Stromal cell of bone marrow (primary cell): ENCODE measurements at regions not wholly inside any gene's neighbourhood (a gene's known extent, or its start where the extent isn't known, plus 50 kb on each side); places are given as distances from the start of the nearest gene placed in this dataset.
"Not testable (repeated sequence)": the region's sequence is repeated elsewhere in the genome, so short reads cannot be mapped to it uniquely, and the experiment has no call there.

Experiments
- DNase-seq: peaks from one replicate; pipeline ENCODE4 v3.0.0-alpha.2; 2012; ENCODE audit warnings: low read depth

DNA sequence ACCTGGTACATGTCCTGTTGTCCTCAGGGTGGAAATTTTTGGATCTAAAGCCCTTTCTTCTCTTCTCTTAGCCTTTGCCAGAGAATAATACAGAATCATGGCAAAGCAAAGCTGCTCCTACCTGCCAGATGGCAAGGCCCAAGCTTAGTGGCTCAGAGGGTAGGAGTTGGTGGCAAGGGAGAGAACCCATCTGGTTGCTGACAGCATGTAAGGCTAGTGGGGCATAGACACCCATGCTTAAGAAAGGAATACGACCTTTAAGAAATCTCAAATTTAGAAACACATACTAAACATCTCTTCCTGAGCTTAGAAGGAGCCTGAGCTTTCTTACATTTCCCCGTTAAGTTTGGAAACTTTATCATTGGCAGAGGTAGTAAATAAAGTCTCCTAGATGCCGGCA is 395.0 kb upstream of the SOX9 start:
- no peak for DNase-seq

GRCh38 chr17:71726341-71726740 is 394.5 kb upstream of the SOX9 start:
- DNase-seq = no peak

DNA sequence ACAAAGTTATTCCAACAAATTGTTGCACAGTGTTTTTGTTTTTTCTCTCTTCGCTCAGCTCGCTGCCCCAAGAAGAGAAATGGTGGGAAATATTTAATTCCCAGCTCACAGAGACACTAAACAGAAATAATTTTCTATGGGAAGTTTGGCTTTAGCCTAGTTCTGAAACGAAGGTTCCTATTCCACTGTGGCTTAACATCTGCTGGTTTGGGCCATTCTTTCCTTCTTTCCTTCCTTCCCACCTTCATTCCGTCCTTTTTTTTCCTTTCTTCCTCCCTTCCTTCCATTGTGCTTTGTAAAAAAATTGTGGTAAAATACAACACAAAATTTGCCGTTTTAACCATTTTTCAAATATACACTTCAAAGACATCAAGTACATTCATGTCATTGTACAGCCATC is 393.5 kb upstream of the SOX9 start:
- no peak for DNase-seq

- DNase-seq = no peak
Observed at GRCh38 chr17:71727723-71728122, 393.1 kb upstream of the SOX9 start.

DNA sequence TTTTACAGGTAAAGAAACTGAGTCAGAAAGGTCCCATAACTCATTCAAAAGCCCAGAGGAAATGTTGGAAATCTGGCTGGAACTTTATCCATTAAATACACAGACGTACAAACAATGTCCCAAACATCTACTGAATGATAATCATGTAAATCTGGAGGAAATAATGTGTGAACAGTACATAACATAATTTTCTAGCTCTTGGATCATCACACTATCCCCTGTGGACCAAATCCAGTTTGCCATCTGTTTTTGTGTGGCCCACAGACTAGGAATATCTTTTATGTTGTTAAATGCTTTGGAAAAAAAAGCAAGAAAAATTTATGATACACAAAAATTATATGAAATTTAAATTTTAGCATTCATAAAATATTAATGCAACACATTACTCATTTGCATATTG is 389.9 kb upstream of the SOX9 start:
- no peak for DNase-seq

DNA sequence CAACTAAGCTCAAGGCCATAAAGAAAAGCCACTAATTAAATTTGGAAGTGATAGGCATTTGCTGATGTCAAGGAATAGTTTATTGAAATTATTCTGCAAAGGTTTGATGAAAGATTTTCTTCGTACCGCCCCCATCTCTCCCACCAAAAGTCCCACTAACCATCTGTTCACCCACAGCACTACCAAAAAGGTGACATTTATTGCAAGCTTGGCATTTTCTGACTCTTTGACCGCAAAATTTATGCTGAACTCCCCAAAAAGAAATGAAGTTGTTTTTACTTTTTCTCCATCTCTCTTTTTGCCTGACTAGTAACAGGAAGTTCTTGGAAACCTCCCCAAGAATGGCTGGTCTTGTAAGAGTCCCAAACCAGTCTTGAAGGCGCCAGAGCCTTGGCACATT is 384.9 kb upstream of the SOX9 start:
- no peak for DNase-seq

DNA sequence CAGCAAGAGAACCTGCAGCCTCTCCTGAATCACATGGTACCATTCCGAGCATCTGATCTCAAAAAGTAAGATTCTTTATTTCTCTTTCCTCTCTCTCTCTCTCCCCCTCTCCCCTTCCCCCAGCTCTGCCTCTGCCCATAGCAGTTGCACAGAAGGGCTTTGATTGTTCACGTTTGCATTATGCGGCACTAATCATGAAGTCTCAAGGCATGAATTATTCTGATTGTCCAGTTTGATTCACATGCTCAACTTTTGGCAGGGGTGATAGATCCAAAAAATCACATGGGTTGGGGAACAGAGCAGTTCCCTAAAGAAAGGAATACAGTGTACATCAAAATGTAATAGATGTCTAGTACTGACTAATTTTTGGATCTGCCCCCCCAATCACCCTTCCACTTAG is 380.0 kb upstream of the SOX9 start:
- no peak for DNase-seq

DNA sequence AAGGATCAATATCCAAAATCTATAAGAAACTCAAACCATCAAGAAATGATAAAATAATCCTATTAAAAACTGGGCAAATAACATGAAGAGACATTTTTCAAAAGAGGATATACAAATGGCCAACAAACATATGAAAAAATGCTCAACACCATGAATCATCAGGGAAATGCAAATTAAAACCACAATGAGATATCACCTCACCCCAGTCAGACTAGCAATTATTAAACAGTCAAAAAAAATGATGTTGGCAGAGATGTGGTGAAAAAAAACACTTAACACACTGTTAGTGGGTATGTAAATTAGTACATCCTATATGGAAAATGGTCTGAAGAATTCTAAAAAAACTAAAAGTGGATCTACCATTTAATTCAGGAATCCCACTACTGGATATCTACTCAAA is 379.0 kb upstream of the SOX9 start:
- DNase-seq = no peak

DNA sequence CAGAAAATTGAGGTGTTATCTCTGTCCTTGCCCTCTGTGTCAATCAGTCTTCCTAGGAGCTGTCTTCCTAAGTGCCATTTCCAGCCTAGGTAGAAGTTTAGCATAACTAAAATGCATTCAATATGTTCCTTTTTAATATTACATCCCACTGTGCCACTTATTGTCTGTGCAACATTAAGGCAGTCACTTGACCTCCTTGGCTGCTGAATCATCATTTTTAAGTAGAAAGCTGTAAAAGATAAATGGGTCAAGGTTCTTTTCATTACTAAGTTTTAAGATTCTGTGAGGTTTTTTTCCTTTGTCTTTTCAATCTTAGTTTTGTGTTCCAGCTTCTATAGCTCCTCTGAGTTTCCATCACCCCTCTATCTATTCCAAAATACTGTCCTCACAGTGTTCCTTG is 371.9 kb upstream of the SOX9 start:
- no peak for DNase-seq

DNA sequence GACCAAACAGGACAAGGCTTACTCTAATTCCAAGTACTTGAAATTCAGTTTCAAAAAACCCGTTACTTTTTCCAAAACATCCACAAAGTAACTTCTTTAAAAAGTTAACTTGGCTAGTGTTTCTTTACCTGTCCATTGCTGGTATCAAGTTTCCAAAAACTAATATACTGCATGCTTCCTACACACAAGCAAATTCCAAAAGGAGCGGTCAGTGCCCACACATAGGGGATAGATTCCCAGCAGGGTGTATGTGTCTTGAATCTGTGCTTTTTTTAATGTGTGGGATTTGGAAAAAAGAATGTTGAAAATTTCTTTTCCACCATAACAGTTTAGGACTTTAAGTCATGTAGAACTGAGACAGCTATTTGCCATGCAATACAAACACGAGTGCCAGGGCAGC is 367.8 kb upstream of the SOX9 start:
- no peak for DNase-seq

DNA sequence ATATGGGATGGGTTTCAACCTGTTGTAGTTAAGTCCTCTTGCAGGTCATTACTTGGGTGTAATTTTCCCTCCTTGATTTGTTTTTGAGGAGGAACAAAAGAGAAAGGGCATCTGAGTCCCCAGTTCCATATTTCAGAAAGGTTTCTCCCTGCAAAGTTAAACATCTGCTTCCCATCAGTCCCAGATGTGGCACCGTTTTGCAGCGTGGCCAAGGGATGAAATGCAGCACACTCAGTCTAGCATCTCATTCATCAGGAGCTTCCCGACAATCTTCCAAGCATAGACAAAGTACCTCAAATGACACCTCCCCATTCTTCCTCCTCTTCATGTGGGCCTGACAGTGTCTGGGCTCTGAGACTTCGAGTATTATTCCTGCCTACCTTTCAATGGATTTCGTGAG is 363.7 kb upstream of the SOX9 start:
- DNase-seq = no peak

GRCh38 chr17:71757956-71758355 is 362.9 kb upstream of the SOX9 start:
- no peak for DNase-seq

- DNase-seq = no peak
Observed at GRCh38 chr17:71759422-71760060, 361.3 kb upstream of the SOX9 start.

DNA sequence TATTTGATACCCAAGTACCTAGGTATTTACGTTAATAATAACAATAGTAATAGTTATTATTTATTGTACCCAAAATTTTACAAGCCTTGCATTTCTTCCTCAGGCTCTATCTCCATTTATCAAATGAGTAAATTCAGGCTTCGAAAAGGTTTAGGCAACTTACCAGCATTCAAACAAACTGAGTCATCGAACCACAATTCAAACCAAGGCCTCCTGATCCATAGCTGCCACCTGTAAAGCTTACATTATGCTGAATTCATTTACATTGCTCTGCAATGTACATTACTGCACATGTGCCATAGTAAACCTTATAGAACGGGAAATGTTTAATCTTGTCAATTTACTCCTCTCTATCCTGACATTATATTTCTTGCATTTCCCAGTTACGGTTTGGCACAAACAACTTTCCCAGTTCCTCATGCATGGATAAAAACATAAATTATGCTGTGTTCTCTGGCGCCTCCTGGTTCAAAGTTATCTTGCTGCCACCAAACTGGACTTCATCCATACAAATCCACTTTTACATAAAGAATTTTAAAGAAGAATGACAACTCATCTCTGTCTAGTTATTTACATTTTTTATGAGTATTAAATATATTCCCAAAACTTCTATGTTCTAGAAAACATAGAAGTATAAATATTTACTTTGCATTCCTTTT is 360.6 kb upstream of the SOX9 start:
- no peak for DNase-seq

DNA sequence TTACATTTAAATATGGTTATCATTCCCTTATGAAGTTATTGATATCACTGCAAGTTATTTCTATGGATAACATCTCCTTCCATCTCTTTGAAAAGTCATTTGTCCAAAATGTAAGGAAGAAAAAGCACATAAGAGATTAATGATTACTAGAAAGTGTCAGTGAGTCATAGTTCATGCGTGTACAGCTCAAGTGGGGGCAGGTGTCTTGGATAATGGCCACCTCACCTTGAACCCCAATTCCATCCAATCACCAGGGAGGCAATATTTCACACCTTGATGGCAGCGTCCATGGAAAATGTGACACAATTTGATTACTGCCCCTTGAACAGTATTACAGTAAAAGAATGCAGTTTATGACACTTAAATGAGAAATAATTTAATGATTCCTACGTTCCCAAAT is 358.3 kb upstream of the SOX9 start:
- no peak for DNase-seq

DNA sequence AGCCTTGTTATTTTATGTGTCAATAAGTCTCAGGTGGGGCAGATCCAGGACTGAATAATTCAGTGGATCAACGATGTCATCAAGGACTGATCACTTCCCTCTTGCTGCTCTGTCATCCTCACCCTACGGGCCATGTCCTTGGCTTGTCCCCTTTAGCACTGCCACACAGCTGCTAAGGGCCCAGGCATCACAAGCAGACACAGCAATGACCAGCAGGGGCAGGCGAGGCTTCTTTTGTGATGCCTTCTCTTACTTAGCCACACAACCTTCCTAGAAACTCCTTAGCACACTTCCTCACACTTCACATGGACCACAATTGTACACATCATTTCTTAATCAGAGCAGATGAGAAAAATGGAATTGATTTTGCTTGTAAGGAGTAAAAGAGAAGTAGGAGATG is 356.3 kb upstream of the SOX9 start:
- no peak for DNase-seq

- DNase-seq = no peak
Observed at GRCh38 chr17:71765437-71765836, 355.4 kb upstream of the SOX9 start.

DNA sequence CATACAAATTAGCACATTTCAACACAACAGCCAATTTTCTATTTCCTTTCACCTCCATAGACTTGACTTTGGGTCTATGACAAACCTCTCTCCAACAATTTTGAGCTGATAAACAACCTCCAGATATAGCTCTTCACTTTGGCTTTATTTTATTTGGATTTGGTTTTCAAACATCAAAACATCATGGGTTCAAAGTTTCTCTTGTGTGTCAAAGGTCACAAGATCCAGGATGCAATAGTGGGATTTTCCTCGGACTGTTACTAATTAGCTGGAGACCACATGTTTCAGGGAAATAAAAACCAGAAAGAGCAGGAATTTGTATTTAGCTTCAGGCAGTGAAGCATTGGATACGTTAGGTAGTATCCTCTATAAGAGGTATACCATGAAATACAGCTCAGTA is 351.0 kb upstream of the SOX9 start:
- no peak for DNase-seq

DNA sequence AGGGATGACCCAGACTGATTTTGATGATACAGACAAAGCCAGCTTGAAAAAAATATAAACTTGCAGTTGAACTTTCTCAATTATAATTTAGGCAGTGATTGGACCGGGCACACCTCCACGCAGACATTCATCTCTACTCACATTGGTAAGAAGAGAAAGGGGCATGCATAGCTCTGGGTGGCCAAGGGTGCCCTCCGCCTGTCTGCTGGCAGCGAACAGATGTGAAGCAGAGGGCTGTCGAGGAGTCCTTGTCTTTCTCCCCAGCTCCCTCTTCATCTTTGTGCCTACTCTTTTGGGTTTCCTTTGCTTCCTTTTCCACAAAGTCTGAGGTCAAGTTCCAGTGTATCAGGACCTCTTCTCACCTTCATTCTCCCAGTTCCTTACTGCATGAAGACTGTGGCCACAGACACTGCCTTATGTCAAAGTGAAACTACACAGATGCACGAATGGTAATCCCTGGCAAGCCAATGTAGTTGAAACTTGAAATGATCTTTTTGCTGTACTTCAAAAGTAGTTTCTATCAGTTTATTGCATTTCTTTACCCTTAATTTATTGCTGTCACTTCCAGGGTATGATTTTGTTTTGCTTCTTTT is 343.7 kb upstream of the SOX9 start:
- DNase-seq = no peak

GRCh38 chr17:71779482-71779881 is 341.3 kb upstream of the SOX9 start:
- DNase-seq = no peak

DNA sequence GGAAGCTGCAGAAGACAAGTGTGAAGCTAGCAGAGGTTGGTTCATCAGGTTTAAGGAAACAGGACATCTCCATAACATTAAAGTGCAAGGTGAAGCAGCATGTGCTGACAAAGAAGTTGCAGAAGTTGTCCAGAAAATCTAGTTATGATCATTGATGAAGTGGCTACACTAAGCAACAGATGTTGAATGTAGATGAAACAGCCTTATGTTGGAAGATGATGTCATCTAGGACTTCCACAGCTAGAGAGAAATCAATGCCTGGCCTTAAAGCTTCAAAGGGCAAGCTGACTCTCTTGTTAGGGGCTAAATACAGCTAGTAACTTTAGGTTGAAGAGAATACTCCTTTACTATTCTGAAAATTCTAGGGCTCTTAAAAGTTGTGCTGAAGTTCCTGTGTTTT is 340.2 kb upstream of the SOX9 start:
- DNase-seq = no peak

- DNase-seq = not testable (repeated sequence)
Observed at GRCh38 chr17:71782021-71782420, 338.8 kb upstream of the SOX9 start.

GRCh38 chr17:71790791-71791190 is 330.0 kb upstream of the SOX9 start:
- DNase-seq = no peak

DNA sequence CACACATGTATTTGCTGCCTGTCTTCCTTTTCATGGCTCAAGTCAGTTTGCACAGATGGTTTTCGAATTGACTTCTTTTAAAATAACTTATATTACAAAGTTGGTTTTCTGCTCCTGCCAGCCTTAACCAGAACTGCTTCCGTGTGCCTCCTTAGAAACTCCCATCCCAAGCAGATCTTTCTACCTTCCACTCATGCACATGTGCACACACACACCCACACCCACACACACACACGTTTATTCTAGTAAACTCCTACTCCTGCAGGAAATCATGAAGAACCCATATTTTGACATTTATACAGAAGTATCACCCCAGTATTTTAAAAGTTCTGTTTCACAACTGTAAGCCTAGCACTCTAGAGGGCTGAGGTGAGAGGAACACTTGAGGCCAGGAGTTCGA is 329.5 kb upstream of the SOX9 start:
- no peak for DNase-seq
